IMR-90 (cell line): ENCODE measurements at regions not wholly inside any gene's neighbourhood (a gene's known extent, or its start where the extent isn't known, plus 50 kb on each side); places are given as distances from the start of the nearest gene placed in this dataset.

Source experiments
- ATAC-seq: fragments of 200-7000 bp; cut with Tn5 transposase; 2 replicates; pipeline ENCODE4 v1.9.1; 2020; ENCODE audit warnings: low read depth, mild to moderate bottlenecking, moderate library complexity
- BruUV-seq: library from RNA; stranded (reverse); fragments of 400-500 nt; replicated peaks from 2 replicates; lab custom pipeline; 2021; lab: Mats Ljungman, UMichigan
- CTCF ChIA-PET: fragments of 300-600 bp; formaldehyde crosslinking; extraction: SDS; loops from one replicate; lab custom pipeline; 2021; ENCODE audit warnings: antibody characterized with exemption; lab: Yijun Ruan, JAX
- POLR2A ChIA-PET: fragments of 300-600 bp; sonication (Branson Sonifier 250); formaldehyde crosslinking; loops from one replicate; lab custom pipeline; 2022; ENCODE audit warnings: antibody characterized with exemption; ENCODE audit not compliant: unreplicated experiment; lab: Charles Lee
- DNase-seq: peaks from one replicate; pipeline ENCODE4 v3.0.0; 2013
- H2AFZ ChIP-seq: replicated peaks from 2 replicates; pipeline ENCODE3; 2013; ENCODE audit warnings: low read length, mild to moderate bottlenecking; ENCODE audit not compliant: poor library complexity
- H2AK5ac ChIP-seq: 2 replicates; pipeline ENCODE4 v1.6.1; 2013; ENCODE audit warnings: low read depth, low read length, inconsistent platforms
- H2AK9ac ChIP-seq: replicated peaks from 2 replicates; pipeline ENCODE3; 2013; ENCODE audit warnings: mild to moderate bottlenecking, low read depth, low read length, moderate library complexity; ENCODE audit not compliant: poor library complexity
- H2BK120ac ChIP-seq: 2 replicates; pipeline ENCODE4 v1.6.1; 2013; ENCODE audit warnings: low read depth, low read length, inconsistent platforms
- H2BK15ac ChIP-seq: 3 replicates; pipeline ENCODE4 v1.6.1; 2013; ENCODE audit warnings: low read depth, low read length, inconsistent platforms
- H2BK20ac ChIP-seq: 2 replicates; pipeline ENCODE4 v1.6.1; 2013; ENCODE audit warnings: low read depth, mild to moderate bottlenecking, inconsistent platforms, low read length, moderate library complexity
- H2BK5ac ChIP-seq: 2 replicates; pipeline ENCODE4 v1.6.1; 2013; ENCODE audit warnings: mild to moderate bottlenecking, low read depth, low read length, inconsistent platforms; ENCODE audit not compliant: poor library complexity, severe bottlenecking
- H3K14ac ChIP-seq: replicated peaks from 2 replicates; pipeline ENCODE4 v1.6.1; 2013; ENCODE audit warnings: low read depth, low read length, inconsistent platforms
- H3K18ac ChIP-seq: 2 replicates; pipeline ENCODE4 v1.6.1; 2013; ENCODE audit warnings: low read depth, low read length, control low read depth
- H3K23ac ChIP-seq: 2 replicates; pipeline ENCODE4 v1.6.1; 2013; ENCODE audit warnings: low read depth, low read length, inconsistent platforms
- H3K27ac ChIP-seq: 2 replicates; pipeline ENCODE4 v1.5.1; 2013; ENCODE audit warnings: mild to moderate bottlenecking, control low read depth, low read length; ENCODE audit not compliant: insufficient read depth
- H3K27me3 ChIP-seq: 2 replicates; pipeline ENCODE4 v1.6.1; 2013; ENCODE audit warnings: low read length; ENCODE audit not compliant: control insufficient read depth, insufficient read depth
- H3K36me3 ChIP-seq: 2 replicates; pipeline ENCODE4 v1.6.1; 2013; ENCODE audit warnings: low read length, mixed read lengths; ENCODE audit not compliant: control insufficient read depth, insufficient read depth
- H3K4ac ChIP-seq: 2 replicates; pipeline ENCODE4 v1.6.1; 2013; ENCODE audit warnings: low read depth, low read length, inconsistent platforms
- H3K4me1 ChIP-seq: 2 replicates; pipeline ENCODE4 v1.6.1; 2013; ENCODE audit warnings: low read length, mixed read lengths; ENCODE audit not compliant: control insufficient read depth, insufficient read depth
- H3K4me2 ChIP-seq: 2 replicates; pipeline ENCODE4 v1.6.1; 2013; ENCODE audit warnings: low read depth, mild to moderate bottlenecking, control low read depth, low read length, moderate library complexity
- H3K4me3 ChIP-seq: 2 replicates; pipeline ENCODE4 v1.5.1; 2013; ENCODE audit warnings: low read depth, mild to moderate bottlenecking, control low read depth, low read length, moderate library complexity; ENCODE audit not compliant: insufficient read depth
- H3K56ac ChIP-seq: 2 replicates; pipeline ENCODE4 v1.6.1; 2013; ENCODE audit warnings: low read length, inconsistent platforms; ENCODE audit not compliant: insufficient read depth; ENCODE audit errors: extremely low read depth
- H3K79me1 ChIP-seq, 2 experiments: 2 replicates each; pipeline ENCODE4 v1.6.1; 2013; ENCODE audit warnings: low read length in 2 of 2, inconsistent platforms in 1 of 2, low read depth in 1 of 2
- H3K9ac ChIP-seq: 2 replicates; pipeline ENCODE4 v1.6.1; 2013; ENCODE audit warnings: low read depth, low read length, control low read depth
- H3K9me1 ChIP-seq: 2 replicates; pipeline ENCODE4 v1.6.1; 2013; ENCODE audit warnings: low read length, inconsistent platforms; ENCODE audit not compliant: insufficient read depth
- H3K9me3 ChIP-seq: 2 replicates; pipeline ENCODE4 v1.6.1; 2013; ENCODE audit warnings: low read length; ENCODE audit not compliant: control insufficient read depth, insufficient read depth
- H4K20me1 ChIP-seq: 2 replicates; pipeline ENCODE4 v1.6.1; 2013; ENCODE audit warnings: low read length, inconsistent platforms; ENCODE audit not compliant: insufficient read depth
- H4K5ac ChIP-seq: 2 replicates; pipeline ENCODE4 v1.6.1; 2013; ENCODE audit warnings: mild to moderate bottlenecking, low read depth, low read length, control low read depth
- H4K8ac ChIP-seq, 2 experiments: 2 replicates each; pipeline ENCODE4 v1.6.1; 2013; ENCODE audit warnings: low read depth in 2 of 2, low read length in 2 of 2, control low read depth in 1 of 2, inconsistent platforms in 1 of 2
- H4K91ac ChIP-seq: 2 replicates; pipeline ENCODE4 v1.6.1; 2013; ENCODE audit warnings: low read depth, low read length, inconsistent platforms; ENCODE audit not compliant: insufficient read depth
- BHLHE40 ChIP-seq: fragments of 150-350 bp; IDR thresholded peaks from 2 replicates; pipeline ENCODE4 v1.6.1; 2016; ENCODE audit warnings: mild to moderate bottlenecking, low read depth, low read length
- MAZ ChIP-seq: IDR thresholded peaks from 2 replicates; pipeline ENCODE4 v1.6.1; 2012; ENCODE audit warnings: low read depth, mild to moderate bottlenecking, low read length, improper control_type of control experiment, moderate library complexity, borderline replicate concordance
- RCOR1 ChIP-seq: IDR thresholded peaks from 2 replicates; pipeline ENCODE4 v1.6.1; 2012; ENCODE audit warnings: mild to moderate bottlenecking, low read length, improper control_type of control experiment; ENCODE audit not compliant: insufficient replicate concordance
- WGBS, 2 experiments: methylation state at CpG; one replicate each; pipeline versions ENCODE4 v1.1.5 to v1.1.7; 2013; ENCODE audit warnings: missing lambda C conversion rate in 2 of 2; ENCODE audit not compliant: insufficient read length in 1 of 2; ENCODE audit errors: extremely low coverage in 2 of 2; 5-methylcytosine and 5-hydroxymethylcytosine counted together
- dilution Hi-C: fragments of 300-500 bp; cut with HindIII; formaldehyde crosslinking; loops from one replicate; pipeline ENCODE4 v1.14.3; 2018; ENCODE audit warnings: low sequenced_read_pairs; ENCODE audit not compliant: unreplicated experiment
- in situ Hi-C: fragments of 300-500 bp; cut with MboI; formaldehyde crosslinking; loops from 3 replicates; pipeline ENCODE4 v1.14.3; 2019; ENCODE audit warnings: low sequenced_read_pairs, inconsistent platforms, mixed read lengths
- intact Hi-C: fragments of 100-400 bp; cut with micrococcal nuclease; formaldehyde crosslinking; loops from 2 replicates; pipeline ENCODE4 v1.10.0; 2022

DNA sequence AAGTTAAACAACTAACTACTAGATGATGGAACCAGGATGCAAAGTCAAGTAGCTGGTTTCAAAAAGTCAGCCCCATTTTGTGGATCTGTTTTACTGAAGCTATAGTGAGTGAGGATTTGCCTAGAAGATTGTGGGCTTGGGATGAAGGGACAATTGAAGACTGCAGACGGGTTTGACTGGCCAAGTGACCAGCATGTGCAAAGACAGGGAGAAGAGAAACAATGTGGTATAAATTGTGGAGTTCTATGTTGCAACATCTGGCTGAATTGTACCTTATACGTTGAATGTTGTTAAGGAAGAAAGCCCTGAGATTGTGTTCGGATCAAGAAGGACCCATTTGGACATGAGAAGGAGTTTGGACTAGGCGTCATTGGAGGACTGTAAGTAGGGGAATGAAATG lies 101.8 kb downstream of the MAT2B start:
- Histone ChIP-seq H3K14ac (no peak overlapping the region), H3K9ac (no peak overlapping the region), H3K36me3 (no peaks in the 10 kb centered on the region), H2AFZ (no peak overlapping the region), H2AK5ac (no peak overlapping the region), H4K20me1 (no peaks in the 10 kb centered on the region), H3K79me1 (no peaks in the 10 kb centered on the region), H3K4me3 (no peak overlapping the region), H3K9me1 (no peaks in the 10 kb centered on the region), H4K91ac (no peak overlapping the region), H2AK9ac (no peak overlapping the region), H3K23ac (no peak overlapping the region), H3K4me1 (peaks cover 3% of the 10 kb centered on the region), H2BK120ac (no peak overlapping the region), H3K4ac (no peak overlapping the region), H4K8ac (no peak overlapping the region), H2BK5ac (no peak overlapping the region), H3K56ac (no peak overlapping the region), H2BK15ac (no peak overlapping the region), H3K4me2 (no peak overlapping the region), H2BK20ac (no peak overlapping the region), H3K18ac (no peak overlapping the region), H3K9me3 (no peaks in the 10 kb centered on the region), H3K27me3 (no peaks in the 10 kb centered on the region), H3K27ac (no peak overlapping the region), H4K5ac (no peak overlapping the region)
- TF ChIP-seq BHLHE40 (no peak), RCOR1 (no peak), MAZ (no peak)
- WGBS, 2 experiments, result 100% methylated on average over 2 of the region's 4 CpGs; no CpG with 5 or more reads in 1 of the 2 experiments
- intact Hi-C loops (no loop called here), in situ Hi-C loops (no loop called here), dilution Hi-C loops (no loop called here)
- ATAC-seq (no peak), DNase-seq (no peak)
- CTCF ChIA-PET, result no interaction called here
- POLR2A ChIA-PET, result no interaction called here
- BruUV-seq, result no TSS peak
